ENCODE measurements at regions not wholly inside any gene's neighbourhood (a gene's known extent, or its start where the extent isn't known, plus 50 kb on each side); places are given as distances from the start of the nearest gene placed in this dataset.

- no peaks in the 10 kb centered on the region for H3K9me3 ChIP-seq (ENCODE audit: insufficient read depth, low read length, severe bottlenecking)
- H2AFZ ChIP-seq (ENCODE audit: low read depth, low read length), result no peak overlapping the region
- no peaks in the 10 kb centered on the region for H3K79me2 ChIP-seq (ENCODE audit: insufficient read depth, low read length)
- ATAC-seq (ENCODE audit: insufficient read depth, low read depth) (no peak), DNase-seq (no peak)
- H3K4me3 ChIP-seq (ENCODE audit: low read depth in 1 of 2, low read length in 2 of 2), result no peak overlapping the region
- no peaks in the 10 kb centered on the region for H4K20me1 ChIP-seq (ENCODE audit: insufficient read depth, low read length)
- TF ChIP-seq CTCF (IDR thresholded peaks at IDR 0.05; ENCODE audit: borderline replicate concordance, extremely low read depth, low read length, poor library complexity, severe bottlenecking), result no peak
- TF ChIP-seq EZH2 (IDR thresholded peaks at IDR 0.05; ENCODE audit: borderline replicate concordance, low read depth, low read length, severe bottlenecking), result no peak
- H3K4me1 ChIP-seq (ENCODE audit: insufficient read depth, low read length), result no peaks in the 10 kb centered on the region
- no peaks in the 10 kb centered on the region for H3K36me3 ChIP-seq (ENCODE audit: insufficient read depth, low read length)
- H3K27ac ChIP-seq (ENCODE audit: low read length), result no peak overlapping the region
- no peaks in the 10 kb centered on the region for H3K27me3 ChIP-seq (ENCODE audit: insufficient read depth, low read length, poor library complexity)
- H3K9ac ChIP-seq (ENCODE audit: low read depth, low read length), result no peak overlapping the region
- H3K4me2 ChIP-seq (ENCODE audit: insufficient read depth, low read length), result no peak overlapping the region
Measured at GRCh38 chr10:123595661-123596060, 70.5 kb upstream of the GPR26 start.

GRCh38 chr10:123597676-123598075 is 68.5 kb upstream of the GPR26 start:
- H3K4me2 ChIP-seq (ENCODE audit: insufficient read depth, low read length), result no peak overlapping the region
- H3K4me3 ChIP-seq (ENCODE audit: low read depth in 1 of 2, low read length in 2 of 2), result no peak overlapping the region
- no peak overlapping the region for H3K27ac ChIP-seq (ENCODE audit: low read length)
- no peaks in the 10 kb centered on the region for H3K9me3 ChIP-seq (ENCODE audit: insufficient read depth, low read length, severe bottlenecking)
- TF ChIP-seq CTCF (IDR thresholded peaks at IDR 0.05; ENCODE audit: borderline replicate concordance, extremely low read depth, low read length, poor library complexity, severe bottlenecking), result no peak
- no peaks in the 10 kb centered on the region for H3K27me3 ChIP-seq (ENCODE audit: insufficient read depth, low read length, poor library complexity)
- H4K20me1 ChIP-seq (ENCODE audit: insufficient read depth, low read length), result no peaks in the 10 kb centered on the region
- H3K4me1 ChIP-seq (ENCODE audit: insufficient read depth, low read length), result no peaks in the 10 kb centered on the region
- no peak overlapping the region for H3K9ac ChIP-seq (ENCODE audit: low read depth, low read length)
- H2AFZ ChIP-seq (ENCODE audit: low read depth, low read length), result no peak overlapping the region
- DNase-seq (no peak), ATAC-seq (ENCODE audit: insufficient read depth, low read depth) (no peak)
- H3K79me2 ChIP-seq (ENCODE audit: insufficient read depth, low read length), result no peaks in the 10 kb centered on the region
- H3K36me3 ChIP-seq (ENCODE audit: insufficient read depth, low read length), result no peaks in the 10 kb centered on the region

- H3K4me1 ChIP-seq (ENCODE audit: insufficient read depth, low read length), result no peaks in the 10 kb centered on the region
- H3K36me3 ChIP-seq (ENCODE audit: insufficient read depth, low read length), result no peaks in the 10 kb centered on the region
- no peak overlapping the region for H3K27ac ChIP-seq (ENCODE audit: low read length)
- no peaks in the 10 kb centered on the region for H3K79me2 ChIP-seq (ENCODE audit: insufficient read depth, low read length)
- H3K4me3 ChIP-seq (ENCODE audit: low read depth in 1 of 2, low read length in 2 of 2), result no peak overlapping the region
- H3K4me2 ChIP-seq (ENCODE audit: insufficient read depth, low read length), result no peak overlapping the region
- ATAC-seq (ENCODE audit: insufficient read depth, low read depth) (no peak), DNase-seq (no peak)
- TF ChIP-seq CTCF (IDR thresholded peaks at IDR 0.05; ENCODE audit: borderline replicate concordance, extremely low read depth, low read length, poor library complexity, severe bottlenecking) (no peak), EZH2 (IDR thresholded peaks at IDR 0.05; ENCODE audit: borderline replicate concordance, low read depth, low read length, severe bottlenecking) (no peak)
- H3K9me3 ChIP-seq (ENCODE audit: insufficient read depth, low read length, severe bottlenecking), result no peaks in the 10 kb centered on the region
- H3K9ac ChIP-seq (ENCODE audit: low read depth, low read length), result no peak overlapping the region
- no peaks in the 10 kb centered on the region for H4K20me1 ChIP-seq (ENCODE audit: insufficient read depth, low read length)
- H3K27me3 ChIP-seq (ENCODE audit: insufficient read depth, low read length, poor library complexity), result no peaks in the 10 kb centered on the region
- no peak overlapping the region for H2AFZ ChIP-seq (ENCODE audit: low read depth, low read length)
Measured at GRCh38 chr10:123599366-123599849, 66.7 kb upstream of the GPR26 start.

- Histone ChIP-seq H3K4me1 (ENCODE audit: insufficient read depth, low read length) (no peaks in the 10 kb centered on the region), H3K9ac (ENCODE audit: low read depth, low read length) (no peak overlapping the region), H3K4me3 (ENCODE audit: low read depth in 1 of 2, low read length in 2 of 2) (no peak overlapping the region), H3K4me2 (ENCODE audit: insufficient read depth, low read length) (no peak overlapping the region), H3K27ac (ENCODE audit: low read length) (no peak overlapping the region), H2AFZ (ENCODE audit: low read depth, low read length) (no peak overlapping the region), H3K27me3 (ENCODE audit: insufficient read depth, low read length, poor library complexity) (no peaks in the 10 kb centered on the region), H3K36me3 (ENCODE audit: insufficient read depth, low read length) (no peaks in the 10 kb centered on the region), H3K79me2 (ENCODE audit: insufficient read depth, low read length) (no peaks in the 10 kb centered on the region), H3K9me3 (ENCODE audit: insufficient read depth, low read length, severe bottlenecking) (no peaks in the 10 kb centered on the region), H4K20me1 (ENCODE audit: insufficient read depth, low read length) (no peaks in the 10 kb centered on the region)
- TF ChIP-seq EZH2 (IDR thresholded peaks at IDR 0.05; ENCODE audit: borderline replicate concordance, low read depth, low read length, severe bottlenecking) (no peak), CTCF (IDR thresholded peaks at IDR 0.05; ENCODE audit: borderline replicate concordance, extremely low read depth, low read length, poor library complexity, severe bottlenecking) (no peak)
- ATAC-seq (ENCODE audit: insufficient read depth, low read depth) (no peak), DNase-seq (no peak)
Measured at GRCh38 chr10:123600177-123600576, 66.0 kb upstream of the GPR26 start.

Measured in DND-41 (cell line).